Colonic mucosa (tissue), 4 donors: ENCODE measurements at regions not wholly inside any gene's neighbourhood (a gene's known extent, or its start where the extent isn't known, plus 50 kb on each side); places are given as distances from the start of the nearest gene placed in this dataset.

Experiments
- DNase-seq: peaks from one replicate; pipeline ENCODE4 v3.0.0-alpha.2; 2020
- H3K27ac ChIP-seq: fragments of 200-600 bp; one replicate; pipeline ENCODE4 v1.8.0; 2021
- H3K27me3 ChIP-seq: fragments of 200-600 bp; one replicate; pipeline ENCODE4 v1.8.0; 2021
- H3K36me3 ChIP-seq: fragments of 200-600 bp; one replicate; pipeline ENCODE4 v1.8.0; 2021
- H3K4me1 ChIP-seq: fragments of 200-600 bp; one replicate; pipeline ENCODE4 v1.8.0; 2021; ENCODE audit warnings: mild to moderate bottlenecking
- H3K4me3 ChIP-seq: fragments of 200-600 bp; one replicate; pipeline ENCODE4 v1.8.0; 2021
- H3K9ac ChIP-seq, 2 donors: one replicate each; pipeline ENCODE4 v1.7.0; 2013; ENCODE audit warnings: control low read depth in 2 of 2, low read depth in 2 of 2, low read length in 2 of 2
- H3K9me3 ChIP-seq: fragments of 200-600 bp; one replicate; pipeline ENCODE4 v1.8.0; 2021
- intact Hi-C: fragments of 100-400 bp; cut with DNase I; formaldehyde crosslinking; loops from one replicate; pipeline ENCODE4 v1.14.1; 2022
- TF ChIP-seq, protein P1 (sequence below): fragments of 200-600 bp; IDR thresholded peaks from one replicate; pipeline ENCODE4 v1.8.0; 2022; ENCODE audit warnings: antibody characterized with exemption, mild to moderate bottlenecking
- donor health status: healthy.
- donor health status: DM: no; HTN: no; CAD: no.
- donor health status: DM: no; HTN: no; CAD: no.

DNA sequence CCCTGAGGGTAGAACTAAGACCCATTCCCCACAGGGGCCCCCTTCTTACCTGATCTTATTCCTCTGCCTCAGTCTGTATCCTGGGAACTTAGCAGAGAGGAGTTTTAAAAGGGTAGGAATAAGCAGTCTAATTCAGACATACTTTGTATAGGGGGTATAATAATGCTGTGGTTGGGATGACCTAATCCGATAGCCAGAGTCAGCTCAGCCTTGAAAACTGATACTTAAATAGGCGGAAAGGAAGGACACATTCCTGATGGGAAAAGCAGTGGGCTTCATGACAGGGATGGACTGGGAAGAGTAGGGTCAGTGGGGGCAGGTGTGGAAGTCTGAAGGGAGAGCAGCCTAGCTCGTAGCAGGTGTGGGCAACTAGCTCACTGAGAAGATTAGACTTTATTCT is 52.2 kb upstream of the TESK1 start:
- intact Hi-C loops, result loop anchor here (5.0 kb wide), 1 partner anchor 66 kb away; no protein-coding TSS in a partner anchor
- H3K27ac ChIP-seq, result no peak overlapping the region
- no peaks in the 10 kb centered on the region for H3K9me3 ChIP-seq
- no peaks in the 10 kb centered on the region for H3K36me3 ChIP-seq
- no peak overlapping the region for H3K4me3 ChIP-seq
- no peak overlapping the region for H3K9ac ChIP-seq
- no peaks in the 10 kb centered on the region for H3K4me1 ChIP-seq
- TF ChIP-seq, protein P1, sequence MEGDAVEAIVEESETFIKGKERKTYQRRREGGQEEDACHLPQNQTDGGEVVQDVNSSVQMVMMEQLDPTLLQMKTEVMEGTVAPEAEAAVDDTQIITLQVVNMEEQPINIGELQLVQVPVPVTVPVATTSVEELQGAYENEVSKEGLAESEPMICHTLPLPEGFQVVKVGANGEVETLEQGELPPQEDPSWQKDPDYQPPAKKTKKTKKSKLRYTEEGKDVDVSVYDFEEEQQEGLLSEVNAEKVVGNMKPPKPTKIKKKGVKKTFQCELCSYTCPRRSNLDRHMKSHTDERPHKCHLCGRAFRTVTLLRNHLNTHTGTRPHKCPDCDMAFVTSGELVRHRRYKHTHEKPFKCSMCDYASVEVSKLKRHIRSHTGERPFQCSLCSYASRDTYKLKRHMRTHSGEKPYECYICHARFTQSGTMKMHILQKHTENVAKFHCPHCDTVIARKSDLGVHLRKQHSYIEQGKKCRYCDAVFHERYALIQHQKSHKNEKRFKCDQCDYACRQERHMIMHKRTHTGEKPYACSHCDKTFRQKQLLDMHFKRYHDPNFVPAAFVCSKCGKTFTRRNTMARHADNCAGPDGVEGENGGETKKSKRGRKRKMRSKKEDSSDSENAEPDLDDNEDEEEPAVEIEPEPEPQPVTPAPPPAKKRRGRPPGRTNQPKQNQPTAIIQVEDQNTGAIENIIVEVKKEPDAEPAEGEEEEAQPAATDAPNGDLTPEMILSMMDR, result no peak
- no peak for DNase-seq
- no peaks in the 10 kb centered on the region for H3K27me3 ChIP-seq

DNA sequence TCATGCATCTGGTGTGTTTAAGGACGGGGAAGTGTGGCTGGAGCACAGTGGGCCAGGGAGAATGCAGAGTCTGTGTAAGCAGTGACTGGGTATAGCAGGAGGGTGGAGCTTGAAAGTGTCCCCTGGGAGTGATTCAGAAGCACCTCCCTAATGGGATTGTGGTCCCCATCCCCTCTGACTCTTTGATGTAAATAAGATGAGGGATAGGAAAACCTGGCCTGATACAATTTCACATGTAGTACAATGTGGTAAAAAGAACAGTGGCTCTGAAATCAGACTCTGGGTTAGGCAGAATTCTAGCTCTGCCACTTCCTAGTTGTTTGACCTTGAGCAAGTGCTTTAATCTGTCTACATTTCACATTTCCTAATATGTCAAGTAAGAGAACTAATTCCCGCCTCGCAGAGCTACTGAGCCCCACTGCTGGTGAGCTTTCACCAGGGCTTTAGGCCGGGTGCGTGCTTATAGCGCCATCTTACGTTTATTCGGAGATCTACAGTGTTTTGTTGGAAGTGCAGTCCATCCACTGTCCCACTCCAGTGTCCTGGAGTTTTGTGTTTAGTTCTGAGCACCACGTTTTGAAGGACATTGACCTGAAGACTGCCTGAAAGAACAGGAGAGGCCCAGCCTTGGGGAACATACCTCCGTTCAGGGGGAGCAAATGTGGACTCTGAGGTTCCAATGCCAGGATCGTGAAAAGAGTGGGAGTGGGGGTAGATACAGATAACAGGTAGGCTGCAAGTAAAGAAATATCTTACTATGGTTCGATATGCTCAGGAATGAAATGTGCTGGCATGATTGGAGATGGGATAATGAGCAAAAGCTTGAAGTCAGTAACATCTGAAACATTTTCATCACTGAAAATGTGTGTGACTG is 51.2 kb upstream of the TESK1 start:
- Histone ChIP-seq H3K9me3 (no peaks in the 10 kb centered on the region), H3K27me3 (no peaks in the 10 kb centered on the region), H3K9ac (no peak overlapping the region), H3K36me3 (no peaks in the 10 kb centered on the region), H3K27ac (peak overlapping the region; percentile 37), H3K4me1 (no peaks in the 10 kb centered on the region), H3K4me3 (no peak overlapping the region)
- TF ChIP-seq, protein P1, result peak; percentile 61
- intact Hi-C loops, result loop anchor here (5.0 kb wide), 1 partner anchor 67 kb away; no protein-coding TSS in a partner anchor
- DNase-seq, result peak; percentile 68

DNA sequence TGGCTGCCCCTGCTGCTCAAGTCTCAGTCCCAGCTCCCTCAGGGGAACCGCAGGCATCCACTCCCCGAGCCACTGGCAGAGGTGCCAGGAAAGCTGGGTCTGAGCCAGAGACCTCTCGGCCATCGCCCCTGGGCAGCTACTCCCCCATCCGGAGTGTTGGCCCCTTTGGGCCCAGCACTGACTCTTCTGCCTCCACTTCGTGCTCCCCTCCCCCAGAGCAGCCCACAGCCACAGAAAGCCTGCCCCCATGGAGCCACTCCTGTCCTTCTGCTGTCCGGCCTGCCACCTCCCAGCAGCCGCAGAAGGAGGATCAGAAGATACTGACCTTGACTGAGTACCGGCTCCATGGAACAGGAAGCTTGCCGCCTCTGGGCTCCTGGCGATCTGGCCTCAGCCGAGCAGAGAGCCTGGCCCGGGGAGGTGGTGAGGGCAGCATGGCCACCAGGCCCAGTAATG is 49.8 kb upstream of the TESK1 start:
- no peaks in the 10 kb centered on the region for H3K27me3 ChIP-seq
- no peak for DNase-seq
- no peak overlapping the region for H3K9ac ChIP-seq
- TF ChIP-seq, protein P1, result no peak
- H3K9me3 ChIP-seq, result no peaks in the 10 kb centered on the region
- no peak overlapping the region for H3K27ac ChIP-seq
- H3K4me1 ChIP-seq, result no peaks in the 10 kb centered on the region
- H3K36me3 ChIP-seq, result no peaks in the 10 kb centered on the region
- H3K4me3 ChIP-seq, result no peak overlapping the region
- intact Hi-C loops, result no loop called here
